Hematopoietic multipotent progenitor cell treated with erythropoietin and hydrocortisone succinate and interleukin-3 and kit ligand, for 8 days (in vitro differentiated cells): ENCODE measurements at regions not wholly inside any gene's neighbourhood (a gene's known extent, or its start where the extent isn't known, plus 50 kb on each side); places are given as distances from the start of the nearest gene placed in this dataset.

ENCODE experiments used
- DNase-seq: peaks from one replicate; pipeline ENCODE4 v3.0.0-alpha.2; 2015

- no peak for DNase-seq
Measured at GRCh38 chr2:200220251-200220650, 86.2 kb upstream of the SPATS2L start.

- DNase-seq: no peak
Measured at GRCh38 chr2:200221055-200221955, 85.2 kb upstream of the SPATS2L start.

GRCh38 chr2:200222791-200223190 lies 83.7 kb upstream of the SPATS2L start:
- no peak for DNase-seq

- DNase-seq: no peak
Measured at GRCh38 chr2:200223205-200223784, 83.2 kb upstream of the SPATS2L start.

- no peak for DNase-seq
Measured at GRCh38 chr2:200225951-200226350, 80.5 kb upstream of the SPATS2L start.

- no peak for DNase-seq
Measured at GRCh38 chr2:200226451-200227426, 79.8 kb upstream of the SPATS2L start.

GRCh38 chr2:200230716-200231115 lies 75.8 kb upstream of the SPATS2L start:
- no peak for DNase-seq

- no peak for DNase-seq
Measured at GRCh38 chr2:200235533-200235932, 71.0 kb upstream of the SPATS2L start.

- DNase-seq: no peak
Measured at GRCh38 chr2:200239216-200239615, 67.3 kb upstream of the SPATS2L start.

GRCh38 chr2:200242570-200242969 lies 63.9 kb upstream of the SPATS2L start:
- DNase-seq: no peak

- DNase-seq: no peak
Measured at GRCh38 chr2:200243441-200243840, 63.1 kb upstream of the SPATS2L start.

GRCh38 chr2:200244111-200244510 lies 62.4 kb upstream of the SPATS2L start:
- DNase-seq: no peak

- no peak for DNase-seq
Measured at GRCh38 chr2:200247494-200247893, 59.0 kb upstream of the SPATS2L start.

- DNase-seq: no peak
Measured at GRCh38 chr2:200252265-200253067, 54.0 kb upstream of the SPATS2L start.

- DNase-seq: no peak
Measured at GRCh38 chr2:200253639-200254038, 52.9 kb upstream of the SPATS2L start.

- DNase-seq: no peak
Measured at GRCh38 chr2:200254773-200255172, 51.7 kb upstream of the SPATS2L start.

GRCh38 chr2:200255549-200255948 lies 50.9 kb upstream of the SPATS2L start:
- no peak for DNase-seq
